ENCODE measurements at regions not wholly inside any gene's neighbourhood (a gene's known extent, or its start where the extent isn't known, plus 50 kb on each side); places are given as distances from the start of the nearest gene placed in this dataset.
"Not testable (repeated sequence)": the region's sequence is repeated elsewhere in the genome, so short reads cannot be mapped to it uniquely, and the experiment has no call there.

- no peak for TF ChIP-seq CTCF (IDR thresholded peaks at IDR 0.05; ENCODE audit: low read depth, low read length)
- Histone ChIP-seq H3K4me3 (ENCODE audit: low read depth, low read length) (no peak overlapping the region), H3K9me3 (no peaks in the 10 kb centered on the region), H3K4me1 (no peaks in the 10 kb centered on the region), H3K36me3 (no peaks in the 10 kb centered on the region), H3K27me3 (no peaks in the 10 kb centered on the region)
- no peak for DNase-seq
Observed at GRCh38 chr3:164806188-164806587, 272.1 kb downstream of the SI start.

- no peaks in the 10 kb centered on the region for H3K4me1 ChIP-seq
- H3K4me3 ChIP-seq (ENCODE audit: low read depth, low read length) = no peak overlapping the region
- DNase-seq = no peak
- H3K27me3 ChIP-seq = no peaks in the 10 kb centered on the region
- no peak for TF ChIP-seq CTCF (IDR thresholded peaks at IDR 0.05; ENCODE audit: low read depth, low read length)
- no peaks in the 10 kb centered on the region for H3K9me3 ChIP-seq
- no peaks in the 10 kb centered on the region for H3K36me3 ChIP-seq
Observed at GRCh38 chr3:164794099-164794498, 284.2 kb downstream of the SI start.

GRCh38 chr3:164791263-164791662 lies 287.0 kb downstream of the SI start:
- Histone ChIP-seq H3K36me3 (no peaks in the 10 kb centered on the region), H3K9me3 (no peaks in the 10 kb centered on the region), H3K4me1 (no peaks in the 10 kb centered on the region), H3K27me3 (no peaks in the 10 kb centered on the region), H3K4me3 (ENCODE audit: low read depth, low read length) (no peak overlapping the region)
- no peak for TF ChIP-seq CTCF (IDR thresholded peaks at IDR 0.05; ENCODE audit: low read depth, low read length)
- no peak for DNase-seq

- not testable (repeated sequence) for DNase-seq
Observed at GRCh38 chr3:164784407-164784806, 293.9 kb downstream of the SI start.

GRCh38 chr3:164781755-164782154 lies 296.5 kb downstream of the SI start:
- Histone ChIP-seq H3K4me1 (no peaks in the 10 kb centered on the region), H3K9me3 (no peaks in the 10 kb centered on the region; the same call in 1 of the 2 replicates), H3K27me3 (no peaks in the 10 kb centered on the region), H3K4me3 (ENCODE audit: low read depth, low read length) (no peak overlapping the region), H3K36me3 (no peaks in the 10 kb centered on the region)
- TF ChIP-seq CTCF (IDR thresholded peaks at IDR 0.05; ENCODE audit: low read depth, low read length) = no peak
- no peak for DNase-seq

More at GRCh38 chr3:164784407-164784806, 293.9 kb downstream of the SI start:
- not testable (repeated sequence) for H3K9me3 ChIP-seq; H3K27me3 ChIP-seq; H3K4me3 ChIP-seq (ENCODE audit: low read depth, low read length); H3K36me3 ChIP-seq; H3K4me1 ChIP-seq

- Histone ChIP-seq H3K4me3 (ENCODE audit: low read depth, low read length) (no peak overlapping the region), H3K36me3 (no peaks in the 10 kb centered on the region), H3K4me1 (no peaks in the 10 kb centered on the region), H3K27me3 (no peaks in the 10 kb centered on the region), H3K9me3 (no peaks in the 10 kb centered on the region; the same call in 1 of the 2 replicates)
- TF ChIP-seq CTCF (IDR thresholded peaks at IDR 0.05; ENCODE audit: low read depth, low read length) = no peak
- DNase-seq = no peak
Observed at GRCh38 chr3:164779816-164780215, 298.5 kb downstream of the SI start.

- no peak for TF ChIP-seq CTCF (IDR thresholded peaks at IDR 0.05; ENCODE audit: low read depth, low read length)
- no peak for DNase-seq
- H3K27me3 ChIP-seq = no peaks in the 10 kb centered on the region
- no peaks in the 10 kb centered on the region for H3K4me1 ChIP-seq
- no peaks in the 10 kb centered on the region for H3K36me3 ChIP-seq
- H3K9me3 ChIP-seq = no peaks in the 10 kb centered on the region
- H3K4me3 ChIP-seq (ENCODE audit: low read depth, low read length) = no peak overlapping the region
Observed at GRCh38 chr3:164752812-164753211, 325.5 kb downstream of the SI start.

Data from BE2C (cell line).